ENCODE measurements at regions not wholly inside any gene's neighbourhood (a gene's known extent, or its start where the extent isn't known, plus 50 kb on each side); places are given as distances from the start of the nearest gene placed in this dataset.

DNA sequence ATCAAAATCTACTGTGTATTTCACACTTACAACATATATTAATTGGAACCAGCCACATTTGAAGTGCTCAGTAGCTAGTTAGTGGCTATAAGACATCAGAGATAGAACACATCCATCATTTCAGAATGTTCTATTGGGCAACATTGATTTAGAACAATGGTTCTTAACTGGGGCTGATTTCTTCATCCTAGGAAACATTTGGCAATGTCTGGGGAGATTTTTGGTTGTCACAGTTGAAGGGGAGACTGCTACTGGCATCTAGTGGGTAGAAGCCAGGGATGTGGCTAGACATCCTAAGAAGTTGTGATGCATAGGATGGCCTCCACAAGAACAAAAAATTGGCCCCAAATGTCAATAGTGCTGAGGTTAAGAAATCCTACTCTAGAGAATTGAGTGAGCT, 132.5 kb downstream of the OLIG3 start:
- no peak for TF ChIP-seq POLR2A (IDR thresholded peaks at IDR 0.05)
- TF ChIP-seq, protein P1, sequence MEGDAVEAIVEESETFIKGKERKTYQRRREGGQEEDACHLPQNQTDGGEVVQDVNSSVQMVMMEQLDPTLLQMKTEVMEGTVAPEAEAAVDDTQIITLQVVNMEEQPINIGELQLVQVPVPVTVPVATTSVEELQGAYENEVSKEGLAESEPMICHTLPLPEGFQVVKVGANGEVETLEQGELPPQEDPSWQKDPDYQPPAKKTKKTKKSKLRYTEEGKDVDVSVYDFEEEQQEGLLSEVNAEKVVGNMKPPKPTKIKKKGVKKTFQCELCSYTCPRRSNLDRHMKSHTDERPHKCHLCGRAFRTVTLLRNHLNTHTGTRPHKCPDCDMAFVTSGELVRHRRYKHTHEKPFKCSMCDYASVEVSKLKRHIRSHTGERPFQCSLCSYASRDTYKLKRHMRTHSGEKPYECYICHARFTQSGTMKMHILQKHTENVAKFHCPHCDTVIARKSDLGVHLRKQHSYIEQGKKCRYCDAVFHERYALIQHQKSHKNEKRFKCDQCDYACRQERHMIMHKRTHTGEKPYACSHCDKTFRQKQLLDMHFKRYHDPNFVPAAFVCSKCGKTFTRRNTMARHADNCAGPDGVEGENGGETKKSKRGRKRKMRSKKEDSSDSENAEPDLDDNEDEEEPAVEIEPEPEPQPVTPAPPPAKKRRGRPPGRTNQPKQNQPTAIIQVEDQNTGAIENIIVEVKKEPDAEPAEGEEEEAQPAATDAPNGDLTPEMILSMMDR (IDR thresholded peaks at IDR 0.05): no peak

All from esophagus squamous epithelium (tissue), 4 donors.